K562 (cell line): ENCODE measurements at regions not wholly inside any gene's neighbourhood (a gene's known extent, or its start where the extent isn't known, plus 50 kb on each side); places are given as distances from the start of the nearest gene placed in this dataset.

ENCODE experiments used
- ATAC-seq: fragments of 200-7000 bp; cut with Tn5 transposase; 3 replicates; pipeline ENCODE4 v1.9.1; 2020; ENCODE audit warnings: moderate library complexity
- BruUV-seq: library from RNA; stranded (reverse); fragments of 400-500 nt; replicated peaks from 2 replicates; lab custom pipeline; 2021; lab: Mats Ljungman, UMichigan
- CTCF ChIA-PET: fragments of 300-600 bp; formaldehyde crosslinking; extraction: SDS; loops from one replicate; lab custom pipeline; 2021; ENCODE audit warnings: low intra/inter-chr PET ratio; lab: Yijun Ruan, JAX
- POLR2A ChIA-PET: fragments of 300-600, 350-650 bp; sonication (Branson Sonifier 250); formaldehyde crosslinking; extraction: SDS; loops from one replicate; lab custom pipeline; 2021; ENCODE audit warnings: antibody characterized with exemption, inconsistent platforms; lab: Yijun Ruan, JAX
- DNase-seq, 4 experiments: peaks; one replicate each; pipeline versions ENCODE4 v3.0.0 to v3.0.0-alpha.2; 2011 to 2018; ENCODE audit warnings: low spot score in 3 of 4, mixed read lengths in 3 of 4; ENCODE audit errors: extremely low read depth in 1 of 4
- FAIRE-seq: peaks from 2 replicates; lab custom pipeline; 2011; peaks lifted over from hg19 to GRCh38; lab: Jason Lieb, UNC
- H2AFZ ChIP-seq: 2 replicates; pipeline ENCODE4 v1.6.0; 2011; ENCODE audit warnings: low read depth, low read length, control low read depth, inconsistent platforms
- H3K27ac ChIP-seq: fragments of 200-600 bp; 3 replicates; pipeline ENCODE4 v1.8.0; 2011; ENCODE audit warnings: low read depth, mild to moderate bottlenecking, control low read depth, inconsistent platforms, low read length, moderate library complexity, mixed read lengths; ENCODE audit errors: extremely low read depth
- H3K27me3 ChIP-seq, 2 experiments: fragments of 300-600 bp in 1 of 2; 2 replicates in 1 of 2; 3 replicates in 1 of 2; pipeline versions ENCODE4 v1.6.0 to v1.8.0; 2011; ENCODE audit warnings: inconsistent platforms in 2 of 2, low read length in 2 of 2, mild to moderate bottlenecking in 1 of 2, mixed read lengths in 1 of 2, moderate library complexity in 1 of 2; ENCODE audit not compliant: control insufficient read depth in 2 of 2, insufficient read depth in 2 of 2
- H3K36me3 ChIP-seq: fragments of 300-600 bp; 3 replicates; pipeline ENCODE4 v1.8.0; 2011; ENCODE audit warnings: mild to moderate bottlenecking, low read length, inconsistent platforms; ENCODE audit not compliant: control insufficient read depth, insufficient read depth
- H3K4me1 ChIP-seq, 2 experiments: fragments of 200-600 bp in 1 of 2; replicated peaks in 1 of 2; 2 replicates in 1 of 2; 3 replicates in 1 of 2; pipeline versions ENCODE4 v1.5.1 to v1.8.0; 2011; ENCODE audit warnings: inconsistent platforms in 2 of 2, low read length in 2 of 2, mild to moderate bottlenecking in 1 of 2, mixed read lengths in 1 of 2, moderate library complexity in 1 of 2; ENCODE audit not compliant: control insufficient read depth in 2 of 2, insufficient read depth in 2 of 2
- H3K4me2 ChIP-seq: 2 replicates; pipeline ENCODE4 v1.6.1; 2011; ENCODE audit warnings: low read length, control low read depth, inconsistent platforms, mixed read lengths; ENCODE audit not compliant: insufficient read depth
- H3K4me3 ChIP-seq: fragments of 200-600 bp; sonication (generic), shearing (Covaris generic); 2 replicates; pipeline ENCODE4 v1.5.1; 2016; ENCODE audit warnings: control low read depth, inconsistent platforms
- H3K79me2 ChIP-seq: fragments of 200-600 bp; 3 replicates; pipeline ENCODE4 v1.8.0; 2011; ENCODE audit warnings: low read length, inconsistent platforms; ENCODE audit not compliant: control insufficient read depth, insufficient read depth
- H3K9ac ChIP-seq, 2 experiments: 2 replicates each; pipeline versions ENCODE4 v1.6.0 to v1.6.1; 2011; ENCODE audit warnings: low read depth in 2 of 2, low read length in 2 of 2, control low read depth in 1 of 2, inconsistent platforms in 1 of 2, mild to moderate bottlenecking in 1 of 2, mixed read lengths in 1 of 2; ENCODE audit not compliant: insufficient read depth in 1 of 2
- H3K9me1 ChIP-seq: one replicate; pipeline ENCODE4 v1.6.0; 2011; ENCODE audit warnings: inconsistent platforms, mild to moderate bottlenecking, low read length, moderate library complexity; ENCODE audit not compliant: control insufficient read depth, insufficient read depth
- H3K9me3 ChIP-seq: replicated peaks from 2 replicates; pipeline ENCODE4 v1.5.1; 2011; ENCODE audit warnings: low read depth, low read length, inconsistent platforms; ENCODE audit not compliant: control insufficient read depth, insufficient read depth
- H4K20me1 ChIP-seq: replicated peaks from 2 replicates; pipeline ENCODE4 v1.6.1; 2011; ENCODE audit warnings: low read length, inconsistent platforms, mixed read lengths; ENCODE audit not compliant: control insufficient read depth, insufficient read depth
- BACH1 ChIP-seq: fragments of 200-800 bp; sonication (Bioruptor generic); IDR thresholded peaks from 2 replicates; pipeline ENCODE4 v1.6.1; 2016; ENCODE audit warnings: missing genetic modification characterization, missing compliant biosample characterization
- CC2D1A ChIP-seq: fragments of 450-650 bp; IDR thresholded peaks from 2 replicates; pipeline ENCODE4 v1.6.1; 2017; ENCODE audit warnings: mild to moderate bottlenecking
- FOXJ2 ChIP-seq: fragments of 200-800 bp; sonication (Bioruptor generic); IDR thresholded peaks from 2 replicates; pipeline ENCODE4 v1.6.1; 2016; ENCODE audit warnings: missing genetic modification characterization, missing compliant biosample characterization
- HNRNPUL1 ChIP-seq: fragments of 200-400 bp; formaldehyde crosslinking; IDR thresholded peaks from 2 replicates; pipeline ENCODE4 v1.6.1; 2017; ENCODE audit warnings: low read length
- RBM34 ChIP-seq: fragments of 200-400 bp; formaldehyde crosslinking; IDR thresholded peaks from 2 replicates; pipeline ENCODE4 v1.6.1; 2018; ENCODE audit warnings: low read length, borderline replicate concordance; ENCODE audit not compliant: insufficient read depth
- TOE1 ChIP-seq, 2 experiments: fragments of 450-650 bp in 1 of 2; sonication (generic) in 1 of 2; formaldehyde crosslinking in 1 of 2; IDR thresholded peaks; 2 replicates each; pipeline versions ENCODE4 v1.7.1 to v1.8.0; 2016 to 2022; ENCODE audit warnings: borderline replicate concordance in 2 of 2, mild to moderate bottlenecking in 2 of 2, antibody characterized with exemption in 1 of 2, inconsistent platforms in 1 of 2, low read depth in 1 of 2, missing genetic modification reagents in 1 of 2, moderate library complexity in 1 of 2
- ZBTB1 ChIP-seq: sonication (generic); formaldehyde crosslinking; IDR thresholded peaks from 2 replicates; pipeline ENCODE4 v1.8.1; 2023; ENCODE audit warnings: missing genetic modification reagents, low read depth, mild to moderate bottlenecking, borderline replicate concordance
- ZNF274 ChIP-seq: IDR thresholded peaks from 2 replicates; pipeline ENCODE4 v1.6.1; 2011; ENCODE audit warnings: low read depth, mild to moderate bottlenecking, low read length, moderate library complexity, borderline replicate concordance
- ZNF3 ChIP-seq: fragments of 250-450 bp; sonication (Bioruptor Pico); IDR thresholded peaks from 2 replicates; pipeline ENCODE4 v1.5.0; 2021; ENCODE audit warnings: mild to moderate bottlenecking, moderate library complexity
- ZNF41 ChIP-seq: fragments of 250-450 bp; sonication (Bioruptor Pico); conservative IDR thresholded peaks from 2 replicates; pipeline ENCODE4 v1.4.0; 2020; ENCODE audit warnings: mild to moderate bottlenecking
- WGBS: fragments of 100-300 bp; shearing (Covaris generic); methylation state at CpG from one replicate; pipeline ENCODE4 v1.1.6; 2016; ENCODE audit warnings: low coverage, mixed read lengths; ENCODE audit not compliant: insufficient coverage; ENCODE audit errors: missing lambda C conversion rate; 5-methylcytosine and 5-hydroxymethylcytosine counted together
- in situ Hi-C: fragments of 300-500 bp; cut with MboI; formaldehyde crosslinking; loops from 4 replicates; pipeline ENCODE4 v1.15.0; 2018; ENCODE audit warnings: inconsistent platforms, mixed read lengths
- intact Hi-C: fragments of 100-400 bp; cut with micrococcal nuclease; formaldehyde crosslinking; loops from 2 replicates; pipeline ENCODE4 v1.14.2; 2022
- TF ChIP-seq, protein P1 (sequence below): fragments of 250-450 bp; sonication (Bioruptor Pico); IDR thresholded peaks from 2 replicates; pipeline ENCODE4 v1.5.0; 2021
- TF ChIP-seq, protein P2 (sequence below): fragments of 450-650 bp; IDR thresholded peaks from 2 replicates; pipeline ENCODE4 v1.6.1; 2016; ENCODE audit warnings: antibody characterized with exemption
- TF ChIP-seq, protein P3 (sequence below), 2 experiments: fragments of 450-650 bp; conservative IDR thresholded peaks; 2 replicates each; pipeline ENCODE4 v1.6.1; 2017; ENCODE audit warnings: mild to moderate bottlenecking in 2 of 2, moderate library complexity in 2 of 2

DNA sequence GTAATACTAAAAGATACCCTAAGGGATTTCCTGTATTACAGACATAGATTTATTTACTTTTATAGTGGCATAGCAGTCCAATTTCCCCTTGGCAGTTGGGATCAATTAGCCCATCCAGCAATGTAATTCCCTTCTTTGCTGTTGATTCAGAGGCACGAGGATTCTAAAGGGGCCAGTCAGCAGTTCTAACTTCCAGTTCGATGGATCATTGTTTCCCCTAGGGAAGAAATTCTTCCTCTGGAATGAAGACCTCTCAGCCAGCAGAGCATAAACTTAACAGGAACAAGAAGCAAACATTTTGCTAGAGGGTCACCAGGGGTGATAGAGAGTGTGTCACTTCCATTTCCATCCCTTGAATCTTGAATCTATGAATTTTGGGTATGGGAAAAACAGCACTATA lies 395.7 kb upstream of the NOVA1 start:
- WGBS: 0% methylated on average over 2 of the region's 2 CpGs
- H3K9me1 ChIP-seq: no peaks in the 10 kb centered on the region
- no peak for DNase-seq
- TF ChIP-seq HNRNPUL1 (no peak), ZNF3 (no peak), RBM34 (no peak), ZNF41 (no peak), CC2D1A (no peak), ZBTB1 (CRISPR knock-in tag) (no peak), ZNF274 (no peak), BACH1 (no peak), TOE1 (IDR thresholded peaks at IDR 0.05; ENCODE audit: borderline replicate concordance) (no peak), TOE1 (CRISPR knock-in tag; IDR thresholded peaks at IDR 0.05; ENCODE audit: borderline replicate concordance, low read depth) (no peak), FOXJ2 (tag) (no peak)
- TF ChIP-seq, protein P1, sequence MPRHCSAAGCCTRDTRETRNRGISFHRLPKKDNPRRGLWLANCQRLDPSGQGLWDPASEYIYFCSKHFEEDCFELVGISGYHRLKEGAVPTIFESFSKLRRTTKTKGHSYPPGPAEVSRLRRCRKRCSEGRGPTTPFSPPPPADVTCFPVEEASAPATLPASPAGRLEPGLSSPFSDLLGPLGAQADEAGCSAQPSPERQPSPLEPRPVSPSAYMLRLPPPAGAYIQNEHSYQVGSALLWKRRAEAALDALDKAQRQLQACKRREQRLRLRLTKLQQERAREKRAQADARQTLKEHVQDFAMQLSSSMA (CRISPR knock-in tag): no peak
- TF ChIP-seq, protein P2, sequence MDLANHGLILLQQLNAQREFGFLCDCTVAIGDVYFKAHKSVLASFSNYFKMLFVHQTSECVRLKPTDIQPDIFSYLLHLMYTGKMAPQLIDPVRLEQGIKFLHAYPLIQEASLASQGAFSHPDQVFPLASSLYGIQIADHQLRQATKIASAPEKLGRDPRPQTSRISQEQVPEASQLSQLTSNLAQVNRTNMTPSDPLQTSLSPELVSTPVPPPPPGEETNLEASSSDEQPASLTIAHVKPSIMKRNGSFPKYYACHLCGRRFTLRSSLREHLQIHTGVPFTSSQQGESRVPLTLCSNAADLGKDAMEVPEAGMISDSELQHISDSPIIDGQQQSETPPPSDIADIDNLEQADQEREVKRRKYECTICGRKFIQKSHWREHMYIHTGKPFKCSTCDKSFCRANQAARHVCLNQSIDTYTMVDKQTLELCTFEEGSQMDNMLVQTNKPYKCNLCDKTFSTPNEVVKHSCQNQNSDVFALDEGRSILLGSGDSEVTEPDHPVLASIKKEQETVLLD: no peak
- TF ChIP-seq, protein P3, sequence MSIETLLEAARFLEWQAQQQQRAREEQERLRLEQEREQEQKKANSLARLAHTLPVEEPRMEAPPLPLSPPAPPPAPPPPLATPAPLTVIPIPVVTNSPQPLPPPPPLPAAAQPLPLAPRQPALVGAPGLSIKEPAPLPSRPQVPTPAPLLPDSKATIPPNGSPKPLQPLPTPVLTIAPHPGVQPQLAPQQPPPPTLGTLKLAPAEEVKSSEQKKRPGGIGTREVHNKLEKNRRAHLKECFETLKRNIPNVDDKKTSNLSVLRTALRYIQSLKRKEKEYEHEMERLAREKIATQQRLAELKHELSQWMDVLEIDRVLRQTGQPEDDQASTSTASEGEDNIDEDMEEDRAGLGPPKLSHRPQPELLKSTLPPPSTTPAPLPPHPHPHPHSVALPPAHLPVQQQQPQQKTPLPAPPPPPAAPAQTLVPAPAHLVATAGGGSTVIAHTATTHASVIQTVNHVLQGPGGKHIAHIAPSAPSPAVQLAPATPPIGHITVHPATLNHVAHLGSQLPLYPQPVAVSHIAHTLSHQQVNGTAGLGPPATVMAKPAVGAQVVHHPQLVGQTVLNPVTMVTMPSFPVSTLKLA (conservative IDR thresholded peaks at IDR 0.05): no peak
- TF ChIP-seq, all 486 proteins: peak for 0
- intact Hi-C loops: no loop called here
- Histone ChIP-seq H3K9me3 (no peaks in the 10 kb centered on the region), H3K79me2 (no peaks in the 10 kb centered on the region), H3K4me1 (no peaks in the 10 kb centered on the region), H3K9ac (no peak overlapping the region), H3K36me3 (no peaks in the 10 kb centered on the region), H3K27me3 (no peaks in the 10 kb centered on the region), H2AFZ (no peak overlapping the region), H3K4me3 (no peak overlapping the region), H4K20me1 (no peaks in the 10 kb centered on the region), H3K4me2 (no peak overlapping the region), H3K27ac (no peak overlapping the region)
- ChIA-PET POLR2A (no interaction called here), CTCF (no interaction called here)
- no TSS peak for BruUV-seq
- in situ Hi-C loops: no loop called here
- ATAC-seq: no peak
- no peak for FAIRE-seq
